Stimulated activated CD4-positive, alpha-beta T cell treated with anti-CD3 and anti-CD28 coated beads, Interleukin-4, amount 100 ng/mL, for 24 hours (primary cell): ENCODE measurements at regions not wholly inside any gene's neighbourhood (a gene's known extent, or its start where the extent isn't known, plus 50 kb on each side); places are given as distances from the start of the nearest gene placed in this dataset.

ENCODE experiments used
- DNase-seq: peaks from one replicate; pipeline ENCODE4 v3.0.0-alpha.2; 2020

DNA sequence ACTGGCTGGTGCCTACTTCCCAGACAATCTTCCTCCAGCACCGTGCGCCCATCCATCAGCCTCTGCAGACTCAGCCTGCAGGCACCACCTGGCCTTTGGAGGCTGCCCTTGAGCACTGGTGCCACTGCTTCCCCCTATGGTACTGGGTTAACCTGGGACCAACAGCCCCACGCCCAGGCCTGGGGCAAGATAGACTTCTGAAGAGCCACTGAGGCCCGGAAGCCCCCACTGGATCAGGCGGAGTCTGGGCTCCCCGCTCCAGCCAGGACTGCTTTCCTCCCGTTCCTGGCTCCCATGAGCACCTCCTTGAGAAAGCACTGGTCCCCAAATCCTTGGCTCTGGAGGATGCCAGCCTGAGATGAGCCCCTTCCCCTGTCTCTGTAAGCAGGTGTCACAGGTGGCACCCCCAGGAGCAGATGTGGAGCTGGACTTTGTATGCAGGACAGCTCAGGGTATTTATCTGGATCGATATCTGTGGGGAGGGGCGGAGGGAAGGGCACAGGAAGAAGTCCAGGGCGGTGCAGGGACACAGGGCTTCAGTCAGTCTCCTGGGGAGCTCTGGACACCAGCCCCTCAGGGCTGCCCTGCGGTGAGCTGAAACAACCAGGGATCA is 206.5 kb upstream of the PPP2R2D start:
- DNase-seq = no peak

DNA sequence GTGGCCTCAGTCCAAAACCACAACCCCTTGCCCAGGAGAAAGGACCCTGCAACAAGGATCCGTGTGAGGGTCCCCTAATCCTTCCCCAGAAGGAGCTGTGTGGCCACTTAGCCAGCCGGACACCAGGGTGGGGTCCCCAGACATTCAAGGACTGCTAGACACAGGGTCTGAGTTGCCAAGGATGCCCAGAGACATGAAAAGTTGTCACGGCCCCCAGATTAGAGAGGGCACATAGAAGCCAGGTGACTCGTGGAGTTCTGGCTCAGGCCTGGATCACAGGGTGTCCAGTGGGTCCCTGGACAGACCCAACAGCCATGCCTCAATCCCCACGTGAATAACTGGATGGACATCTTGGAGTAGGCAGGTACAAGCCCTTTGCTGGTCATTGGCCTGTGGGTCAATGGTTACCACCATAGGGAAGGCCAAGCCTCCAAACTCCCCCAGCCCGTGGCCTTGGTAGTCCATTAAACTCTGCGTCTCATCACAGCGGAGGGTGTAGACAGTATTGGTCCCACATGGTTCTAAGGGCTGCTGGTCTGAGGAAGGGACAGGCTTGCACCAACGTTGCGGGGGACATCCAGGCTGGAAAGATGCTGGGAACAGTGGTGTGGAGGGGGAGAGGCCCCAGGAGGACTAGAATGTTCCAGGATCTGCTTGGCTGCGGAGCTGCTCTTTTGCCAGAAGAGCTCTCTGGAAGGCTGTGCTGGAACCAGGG is 205.9 kb upstream of the PPP2R2D start:
- no peak for DNase-seq

GRCh38 chr10:131695496-131696165 is 205.2 kb upstream of the PPP2R2D start:
- no peak for DNase-seq

DNA sequence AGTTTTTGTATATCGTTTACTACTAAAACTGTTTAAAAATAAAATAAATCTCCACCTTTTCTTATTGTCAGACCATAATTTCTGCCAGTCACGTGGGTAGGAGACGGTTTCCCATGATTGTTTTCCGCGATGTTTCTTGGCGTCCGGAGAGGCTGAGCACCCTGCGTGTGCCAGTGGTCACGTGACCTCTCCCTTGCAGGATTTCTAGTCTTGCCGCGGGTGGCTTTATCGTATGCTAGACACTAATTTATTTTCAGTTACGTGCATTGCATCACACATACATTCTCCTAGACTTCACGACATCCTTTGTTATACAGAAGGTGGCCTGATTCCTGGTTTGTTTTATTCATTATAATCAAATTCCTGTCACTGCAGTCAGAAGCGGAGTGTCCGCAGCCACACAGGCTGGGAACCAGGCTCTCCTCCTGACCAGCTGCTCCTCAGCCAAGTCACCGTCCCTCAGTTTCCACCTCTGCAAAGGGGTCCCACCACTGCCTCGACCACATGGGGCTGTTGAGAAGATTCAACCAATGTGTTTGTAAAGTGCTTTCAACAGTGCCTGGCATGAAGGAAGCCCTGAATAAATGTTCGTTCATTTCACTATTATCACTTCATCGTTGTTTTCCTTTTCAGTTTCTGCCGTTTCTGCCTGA is 203.2 kb upstream of the PPP2R2D start:
- DNase-seq = no peak

- no peak for DNase-seq
These were observed 202.6 kb upstream of the PPP2R2D start for GRCh38 chr10:131698232-131698631.

GRCh38 chr10:131698986-131699385 is 201.8 kb upstream of the PPP2R2D start:
- no peak for DNase-seq

- DNase-seq = no peak
These were observed 200.8 kb upstream of the PPP2R2D start for GRCh38 chr10:131700032-131700431.

GRCh38 chr10:131700506-131700905 is 200.3 kb upstream of the PPP2R2D start:
- DNase-seq = no peak

- no peak for DNase-seq
These were observed 199.5 kb upstream of the PPP2R2D start for GRCh38 chr10:131701131-131701947.

- no peak for DNase-seq
These were observed 198.1 kb upstream of the PPP2R2D start for GRCh38 chr10:131702531-131703356.

GRCh38 chr10:131703541-131703940 is 197.3 kb upstream of the PPP2R2D start:
- DNase-seq = no peak

GRCh38 chr10:131703941-131704340 is 196.9 kb upstream of the PPP2R2D start:
- no peak for DNase-seq

GRCh38 chr10:131706476-131706875 is 194.3 kb upstream of the PPP2R2D start:
- no peak for DNase-seq

DNA sequence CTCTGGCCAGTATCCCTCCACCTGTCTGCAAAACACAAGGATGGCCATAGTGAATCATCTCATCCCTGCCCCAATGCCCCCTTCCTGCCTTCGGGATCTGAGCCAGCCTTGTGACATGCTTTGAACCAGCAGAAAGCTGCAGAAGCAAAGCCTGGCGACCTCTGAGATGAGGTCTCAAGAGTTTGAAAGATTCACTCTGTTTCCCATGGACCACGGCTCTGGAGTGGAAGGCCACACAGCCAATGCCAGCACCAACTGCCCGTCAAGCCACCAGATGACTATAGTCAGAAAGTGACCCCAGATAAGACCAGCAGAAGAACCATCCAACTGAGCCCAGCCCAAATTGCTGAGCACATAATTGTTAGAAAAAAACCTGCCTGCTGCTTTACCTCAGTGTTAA is 193.9 kb upstream of the PPP2R2D start:
- DNase-seq = no peak

- no peak for DNase-seq
These were observed 192.5 kb upstream of the PPP2R2D start for GRCh38 chr10:131708225-131708880.

DNA sequence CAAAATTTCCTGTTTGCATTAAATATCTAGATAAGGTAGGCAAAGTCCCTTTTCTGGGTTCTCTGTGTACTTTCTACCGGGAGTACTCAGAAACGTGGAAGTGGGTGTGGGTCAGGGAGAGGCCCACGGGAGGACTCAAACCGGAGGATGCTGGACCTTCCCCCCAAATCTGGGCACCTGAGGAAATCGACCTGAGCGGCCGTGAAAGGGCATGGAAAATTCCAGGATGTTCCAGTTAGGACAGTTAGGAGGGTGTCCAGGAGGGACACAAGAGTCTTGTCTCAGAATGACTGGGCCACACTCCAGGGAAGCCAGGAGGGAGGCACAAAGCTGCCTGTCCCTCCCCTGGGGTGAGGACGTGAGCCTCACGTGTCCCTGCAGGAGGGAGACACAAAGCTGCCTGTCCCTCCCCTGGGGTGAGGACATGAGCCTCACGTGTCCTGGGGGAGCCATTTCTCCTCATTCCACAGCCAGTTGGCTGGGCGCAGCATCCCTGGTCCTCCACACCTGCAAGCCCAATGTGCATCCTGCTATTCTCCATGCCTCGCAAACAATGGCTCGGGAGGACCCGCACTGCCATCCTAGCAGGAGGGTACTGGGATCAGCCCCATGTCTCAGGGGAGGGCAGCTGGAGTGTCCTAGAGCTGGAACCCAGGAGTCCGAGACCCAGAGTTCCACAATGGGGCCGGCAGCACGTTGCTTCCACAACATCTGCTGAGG is 190.5 kb upstream of the PPP2R2D start:
- DNase-seq = no peak

- no peak for DNase-seq
These were observed 178.7 kb upstream of the PPP2R2D start for GRCh38 chr10:131722121-131722520.

- DNase-seq = no peak
These were observed 178.1 kb upstream of the PPP2R2D start for GRCh38 chr10:131722525-131723264.

DNA sequence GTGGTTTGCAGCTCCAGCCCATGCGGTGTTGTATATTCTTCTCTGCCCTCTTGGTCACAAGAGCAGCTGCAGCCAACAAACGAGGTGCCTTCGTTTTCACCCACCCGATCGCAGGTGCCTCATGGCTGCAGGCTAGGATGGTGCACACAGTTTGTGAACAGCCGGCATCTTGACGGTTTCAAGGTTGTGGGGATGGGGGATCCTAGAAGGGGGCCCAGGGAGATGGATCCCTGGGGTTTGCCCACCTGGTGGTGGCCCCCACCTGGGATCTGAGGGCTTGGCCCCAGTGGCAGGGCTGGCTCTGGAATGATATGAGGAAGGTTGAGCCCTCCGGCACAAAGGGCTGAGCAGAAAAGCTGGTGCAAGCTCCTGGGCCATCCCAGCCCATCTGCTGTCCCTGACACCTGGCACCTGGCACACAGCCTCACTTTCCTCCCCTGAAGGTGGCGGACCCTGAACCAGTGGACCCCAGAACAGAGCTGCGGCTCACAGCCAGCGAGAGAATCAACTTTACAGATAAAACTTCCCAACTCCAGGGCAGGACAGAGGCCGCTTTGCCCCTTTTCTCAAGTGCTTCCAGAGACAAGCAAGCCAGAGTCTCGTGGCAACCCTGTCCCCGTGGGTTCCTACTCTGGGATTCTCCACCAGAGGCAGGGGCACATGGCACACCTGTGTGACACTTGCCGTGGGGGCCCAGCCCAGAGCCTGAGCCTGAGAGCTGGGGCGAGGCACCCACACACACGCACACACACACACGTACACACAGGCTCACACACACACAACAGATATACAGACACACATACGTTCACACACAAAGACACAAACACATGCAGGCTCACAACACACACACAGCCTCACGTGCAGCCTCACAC is 177.3 kb upstream of the PPP2R2D start:
- no peak for DNase-seq
